Duodenal mucosa (tissue), 2 donors: ENCODE measurements at regions not wholly inside any gene's neighbourhood (a gene's known extent, or its start where the extent isn't known, plus 50 kb on each side); places are given as distances from the start of the nearest gene placed in this dataset.
"Not testable (repeated sequence)": the region's sequence is repeated elsewhere in the genome, so short reads cannot be mapped to it uniquely, and the experiment has no call there.

Experiments used
- H3K27ac ChIP-seq: one replicate; pipeline ENCODE4 v1.7.0; 2013; ENCODE audit warnings: low read depth, low read length
- H3K27me3 ChIP-seq, 2 donors: one replicate each; pipeline ENCODE4 v1.7.0; 2013; ENCODE audit warnings: low read length in 2 of 2, control low read depth in 1 of 2; ENCODE audit not compliant: insufficient read depth in 2 of 2, control insufficient read depth in 1 of 2
- H3K36me3 ChIP-seq, 2 donors: one replicate each; pipeline ENCODE4 v1.7.0; 2013; ENCODE audit warnings: low read length in 2 of 2, control low read depth in 1 of 2; ENCODE audit not compliant: insufficient read depth in 2 of 2, control insufficient read depth in 1 of 2
- H3K4me1 ChIP-seq, 2 donors: one replicate each; pipeline ENCODE4 v1.7.0; 2013; ENCODE audit warnings: low read length in 2 of 2, control low read depth in 1 of 2; ENCODE audit not compliant: insufficient read depth in 2 of 2, control insufficient read depth in 1 of 2
- H3K4me3 ChIP-seq, 2 donors: one replicate each; pipeline ENCODE4 v1.7.0; 2013; ENCODE audit warnings: low read length in 2 of 2, low read depth in 1 of 2
- H3K9ac ChIP-seq, 2 donors: one replicate each; pipeline ENCODE4 v1.7.0; 2013; ENCODE audit warnings: low read length in 2 of 2, low read depth in 1 of 2
- H3K9me3 ChIP-seq, 2 donors: one replicate each; pipeline ENCODE4 v1.7.0; 2013; ENCODE audit warnings: low read length in 2 of 2, control low read depth in 1 of 2; ENCODE audit not compliant: control insufficient read depth in 1 of 2

DNA sequence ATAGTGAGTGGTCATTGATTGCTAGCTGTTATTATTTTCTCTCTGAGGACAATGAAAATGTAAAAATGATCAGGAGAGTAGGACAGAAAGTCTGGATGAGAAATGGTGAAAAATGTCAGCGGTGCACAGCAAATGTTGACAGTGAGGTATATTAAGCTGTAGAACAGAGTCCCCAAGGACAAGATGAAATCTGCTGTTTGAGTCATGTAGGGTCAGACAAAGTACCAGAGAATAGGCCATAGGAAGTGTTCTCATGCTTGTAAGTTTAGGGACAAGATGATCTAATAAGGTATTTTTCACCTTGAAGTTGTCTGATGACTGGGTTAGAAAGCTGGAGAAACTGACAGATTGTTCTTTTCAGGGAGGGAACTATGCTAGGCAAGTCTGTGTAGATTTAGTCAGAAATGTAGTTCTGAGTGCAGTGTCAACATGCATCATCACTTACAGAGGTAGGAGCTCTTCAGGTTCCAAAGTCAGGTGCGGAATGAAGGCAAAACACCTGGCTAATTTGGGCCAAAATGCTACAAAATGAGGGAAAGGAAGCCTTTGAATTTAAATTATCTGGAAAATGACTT, 369.3 kb downstream of the DLEU7 start:
- H3K27ac ChIP-seq, result no peak overlapping the region
- no peaks in the 10 kb centered on the region for H3K9me3 ChIP-seq
- no peak overlapping the region for H3K9ac ChIP-seq
- H3K4me3 ChIP-seq, result no peak overlapping the region
- H3K36me3 ChIP-seq, result no peaks in the 10 kb centered on the region
- no peaks in the 10 kb centered on the region for H3K27me3 ChIP-seq
- H3K4me1 ChIP-seq, result no peaks in the 10 kb centered on the region

DNA sequence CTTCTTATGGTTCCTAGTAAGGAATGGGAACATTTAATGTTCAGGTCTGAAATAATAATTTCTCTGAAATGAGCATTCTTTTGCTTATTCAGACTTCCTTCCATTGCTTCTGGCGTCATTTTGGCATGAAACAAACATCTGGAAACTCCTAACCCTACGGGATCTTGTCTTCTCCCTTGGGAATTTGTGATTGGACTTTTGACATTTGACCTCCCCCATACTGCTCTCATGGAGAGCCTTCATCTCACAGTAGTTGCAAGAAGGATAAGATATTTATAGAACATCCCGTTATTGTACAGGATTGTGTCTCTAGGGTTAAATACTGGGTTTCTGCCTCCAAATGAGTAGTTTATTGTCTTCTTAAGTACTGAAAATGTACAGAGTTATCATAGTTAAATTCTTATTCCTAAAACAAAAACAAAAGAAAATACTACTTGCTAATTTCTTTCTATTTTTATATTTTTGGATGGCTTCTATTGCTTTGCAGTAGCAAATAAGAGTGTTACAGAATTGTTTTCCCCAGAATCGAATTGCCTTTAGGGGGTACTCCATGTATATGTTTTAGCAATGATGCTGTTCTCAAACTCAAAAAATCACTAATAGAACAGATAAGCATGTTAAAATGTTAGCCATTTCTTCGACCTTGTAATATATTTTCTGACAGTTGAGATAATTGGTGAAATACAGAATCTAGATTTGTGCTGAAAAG, 366.8 kb downstream of the DLEU7 start:
- no peak overlapping the region for H3K9ac ChIP-seq
- H3K27me3 ChIP-seq, result no peaks in the 10 kb centered on the region
- no peak overlapping the region for H3K4me3 ChIP-seq
- H3K36me3 ChIP-seq, result no peaks in the 10 kb centered on the region
- no peak overlapping the region for H3K27ac ChIP-seq
- no peaks in the 10 kb centered on the region for H3K4me1 ChIP-seq
- H3K9me3 ChIP-seq, result no peaks in the 10 kb centered on the region

DNA sequence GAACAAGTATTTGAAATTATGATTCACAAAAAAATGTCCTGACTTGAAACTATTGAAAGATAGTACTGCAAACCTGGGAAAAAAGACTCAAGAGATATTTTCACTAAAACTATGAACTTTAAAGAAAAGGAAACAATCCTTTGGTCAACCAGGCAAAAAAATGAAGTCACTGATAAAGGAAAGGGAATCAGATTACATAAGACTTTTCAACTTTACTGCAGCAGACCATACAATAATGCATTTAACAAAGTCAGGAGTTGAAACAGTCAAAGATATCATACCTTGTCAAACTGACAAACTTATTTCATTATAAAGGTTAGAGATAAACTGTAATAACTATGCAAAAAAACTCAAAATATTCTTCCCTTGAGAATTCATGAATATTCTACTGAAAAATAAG, 361.6 kb downstream of the DLEU7 start:
- no peak overlapping the region for H3K27ac ChIP-seq
- H3K4me3 ChIP-seq, result no peak overlapping the region
- no peak overlapping the region for H3K9ac ChIP-seq
- H3K36me3 ChIP-seq, result no peaks in the 10 kb centered on the region
- H3K4me1 ChIP-seq, result no peaks in the 10 kb centered on the region
- no peaks in the 10 kb centered on the region for H3K9me3 ChIP-seq
- H3K27me3 ChIP-seq, result no peaks in the 10 kb centered on the region

DNA sequence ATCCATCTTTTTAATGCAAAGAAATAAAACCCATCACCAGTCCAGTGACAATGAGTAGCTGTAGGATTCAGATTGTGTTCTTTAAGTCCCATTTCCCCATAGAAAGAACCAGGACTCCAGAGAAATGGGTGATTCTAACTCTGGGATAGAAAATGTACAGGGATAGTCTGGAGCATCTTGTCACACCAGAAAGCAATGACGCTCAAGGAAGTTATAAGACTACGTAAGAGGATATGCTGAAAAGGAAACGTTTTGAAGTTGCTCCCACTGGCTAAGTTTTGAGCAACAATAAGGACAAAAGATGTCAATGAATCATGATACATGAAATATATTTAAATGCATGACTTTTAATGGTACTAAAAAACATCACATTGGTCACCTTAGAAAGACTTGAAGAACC, 360.1 kb downstream of the DLEU7 start:
- no peak overlapping the region for H3K9ac ChIP-seq
- H3K9me3 ChIP-seq, result no peaks in the 10 kb centered on the region
- no peak overlapping the region for H3K4me3 ChIP-seq
- H3K4me1 ChIP-seq, result no peaks in the 10 kb centered on the region
- H3K27ac ChIP-seq, result no peak overlapping the region
- no peaks in the 10 kb centered on the region for H3K36me3 ChIP-seq
- no peaks in the 10 kb centered on the region for H3K27me3 ChIP-seq

DNA sequence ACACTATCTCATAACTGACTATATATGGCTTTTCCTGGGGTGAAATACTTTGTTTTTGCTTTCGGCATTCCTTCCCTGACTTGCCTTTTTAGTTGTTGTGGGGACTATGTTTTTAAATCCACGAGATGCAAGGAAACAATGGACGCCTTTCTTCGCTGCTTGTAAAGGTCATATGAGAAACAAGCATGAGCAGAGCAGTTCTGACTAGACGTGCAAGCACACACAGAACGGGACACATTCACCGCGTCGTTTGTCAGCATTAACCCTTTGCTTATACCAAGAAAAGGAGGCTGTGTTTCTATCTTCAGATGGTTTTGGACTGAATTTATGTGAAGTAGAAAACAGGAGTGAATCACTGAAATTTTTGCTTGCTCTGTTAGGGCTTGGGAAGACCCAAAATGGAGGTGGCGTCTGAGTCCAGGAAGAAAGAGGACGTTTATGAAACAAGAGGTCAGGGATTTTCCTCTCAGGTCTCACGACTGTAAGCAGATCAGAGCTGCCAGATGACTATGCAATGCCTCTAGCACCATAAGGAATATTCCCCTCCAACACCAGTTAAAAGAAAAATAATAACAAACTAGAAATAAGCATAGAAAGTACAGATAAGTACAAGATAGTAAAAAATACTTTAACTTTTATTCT, 358.9 kb downstream of the DLEU7 start:
- Histone ChIP-seq H3K4me3 (no peak overlapping the region), H3K36me3 (no peaks in the 10 kb centered on the region), H3K27ac (no peak overlapping the region), H3K27me3 (no peaks in the 10 kb centered on the region), H3K9me3 (no peaks in the 10 kb centered on the region), H3K4me1 (no peaks in the 10 kb centered on the region), H3K9ac (no peak overlapping the region)

DNA sequence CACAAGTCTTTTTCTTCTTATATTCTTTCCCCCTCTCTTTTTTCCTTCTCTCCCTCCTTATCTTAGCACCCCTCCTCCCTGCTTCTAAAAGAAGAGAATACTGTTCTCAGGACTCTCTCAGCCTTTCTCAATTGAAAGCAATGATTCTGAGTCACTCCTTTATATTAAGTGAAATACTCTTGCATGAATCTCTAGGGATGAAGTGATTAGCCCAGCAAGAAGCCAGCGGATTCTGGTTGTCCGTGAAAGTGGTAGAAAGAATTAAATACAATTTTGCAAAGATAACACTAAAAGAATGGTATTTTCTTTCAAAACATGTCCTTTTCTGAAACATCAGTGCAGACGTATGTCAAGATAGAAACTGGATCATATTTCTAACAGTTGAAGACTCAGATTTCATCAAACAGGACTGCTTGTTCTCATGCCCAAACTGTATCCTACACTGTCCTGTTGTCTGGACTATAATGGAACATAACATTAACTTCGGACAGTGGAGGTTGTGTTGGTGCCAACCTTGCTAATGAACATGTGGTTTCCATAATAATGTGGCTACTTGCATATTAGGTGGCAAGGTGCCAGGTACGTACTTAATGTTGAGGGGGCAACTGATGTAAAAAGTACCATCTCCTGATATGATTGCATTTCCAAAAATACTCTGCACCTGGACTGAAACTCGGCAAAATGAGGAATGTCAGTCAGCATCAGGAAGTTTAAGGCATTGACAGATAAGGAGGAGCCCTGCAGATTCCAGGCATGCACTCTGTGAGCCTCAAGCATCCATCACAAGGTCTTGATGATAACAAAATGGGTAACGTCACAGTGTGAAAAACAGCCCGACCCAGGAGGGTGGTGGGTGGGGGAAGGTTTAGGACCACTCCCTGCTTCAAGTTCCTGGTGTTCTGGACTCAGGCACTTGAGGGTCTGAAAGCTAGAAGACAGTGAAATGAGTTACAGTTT, 357.2 kb downstream of the DLEU7 start:
- Histone ChIP-seq H3K36me3 (no peaks in the 10 kb centered on the region), H3K4me3 (no peak overlapping the region), H3K27ac (no peak overlapping the region), H3K9me3 (no peaks in the 10 kb centered on the region), H3K27me3 (no peaks in the 10 kb centered on the region), H3K4me1 (no peaks in the 10 kb centered on the region), H3K9ac (no peak overlapping the region)

DNA sequence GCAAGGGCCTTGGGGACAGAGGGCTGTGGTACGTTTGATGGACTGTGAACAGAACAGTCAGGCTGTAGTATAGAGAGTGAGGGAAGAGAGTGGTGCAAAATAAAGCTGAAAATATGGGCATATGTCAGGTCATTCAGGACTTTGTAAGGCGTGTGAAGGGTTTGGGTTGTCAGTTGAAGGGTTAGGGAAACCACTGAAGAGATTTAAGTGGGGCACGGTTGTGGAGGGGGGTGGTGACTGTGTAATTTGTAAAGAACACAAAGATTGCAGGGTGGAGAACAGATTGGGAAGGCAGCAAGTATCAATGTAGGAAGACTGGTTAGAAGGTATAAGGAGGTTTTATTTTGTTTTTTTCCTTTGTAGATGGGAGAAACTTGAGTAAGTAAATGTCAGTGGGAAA, 349.8 kb downstream of the DLEU7 start:
- no peaks in the 10 kb centered on the region for H3K36me3 ChIP-seq
- no peaks in the 10 kb centered on the region for H3K4me1 ChIP-seq
- H3K27me3 ChIP-seq, result no peaks in the 10 kb centered on the region
- H3K27ac ChIP-seq, result no peak overlapping the region
- H3K9ac ChIP-seq, result no peak overlapping the region
- H3K4me3 ChIP-seq, result no peak overlapping the region
- H3K9me3 ChIP-seq, result no peaks in the 10 kb centered on the region

DNA sequence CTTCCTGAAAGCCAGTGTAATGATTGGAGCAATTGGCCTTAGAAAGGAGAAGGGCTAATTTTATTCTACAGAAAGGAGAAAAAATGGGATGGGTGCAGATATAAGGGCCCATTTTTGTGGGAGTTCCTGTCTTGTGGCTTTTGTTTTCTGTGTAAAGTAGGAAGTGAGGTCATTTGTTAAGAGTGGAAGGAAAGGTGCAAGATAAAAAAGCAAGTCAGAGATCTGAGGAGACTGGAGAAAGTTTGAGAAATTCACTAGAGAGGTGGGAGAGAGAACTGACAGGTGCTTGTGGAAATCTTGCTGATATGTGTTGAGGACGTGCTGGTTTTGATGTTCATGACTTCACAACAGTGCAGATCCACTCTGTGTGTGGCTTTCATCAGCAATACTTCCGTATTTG, 349.4 kb downstream of the DLEU7 start:
- Histone ChIP-seq H3K36me3 (no peaks in the 10 kb centered on the region), H3K9ac (no peak overlapping the region)

DNA sequence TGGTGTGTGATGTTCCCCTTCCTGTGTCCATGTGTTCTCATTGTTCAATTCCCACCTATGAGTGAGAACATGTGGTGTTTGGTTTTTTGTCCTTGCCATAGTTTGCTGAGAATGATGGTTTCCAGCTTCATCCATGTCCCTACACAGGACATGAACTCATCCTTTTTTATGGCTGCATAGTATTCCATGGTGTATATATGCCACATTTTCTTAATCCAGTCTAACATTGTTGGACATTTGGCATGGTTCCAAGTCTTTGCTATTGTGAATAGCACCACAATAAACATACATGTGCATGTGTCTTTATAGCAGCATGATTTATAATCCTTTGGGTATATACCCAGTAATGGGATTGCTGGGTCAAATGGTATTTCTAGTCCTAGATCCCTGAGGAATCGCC, 340.3 kb downstream of the DLEU7 start:
- H3K27me3 ChIP-seq, H3K4me1 ChIP-seq, H3K36me3 ChIP-seq: not testable (repeated sequence)

More for the DNA sequence above, 349.4 kb downstream of the DLEU7 start:
- Histone ChIP-seq H3K4me1 (no peaks in the 10 kb centered on the region), H3K27me3 (no peaks in the 10 kb centered on the region), H3K27ac (no peak overlapping the region), H3K4me3 (no peak overlapping the region), H3K9me3 (no peaks in the 10 kb centered on the region)

DNA sequence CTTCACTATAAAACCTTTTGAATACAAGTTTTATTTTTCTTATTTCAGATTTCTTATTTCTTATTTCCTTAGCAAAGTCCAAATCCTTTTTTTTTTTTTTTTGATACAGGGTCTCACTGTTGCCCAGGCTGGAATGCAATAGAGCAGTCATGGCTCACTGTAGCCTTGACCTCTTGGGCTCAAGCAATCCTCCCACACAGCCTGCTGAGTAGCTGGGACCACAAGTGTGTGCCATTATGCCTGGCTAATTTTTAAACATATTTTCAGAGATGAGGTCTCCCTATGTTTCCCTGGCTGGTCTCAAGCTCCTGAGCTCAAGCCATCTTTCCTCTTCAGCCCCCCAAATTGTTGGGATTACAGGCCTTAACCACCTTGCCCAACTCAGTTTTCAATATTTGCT, 334.3 kb downstream of the DLEU7 start:
- Histone ChIP-seq H3K4me1 (peaks cover 20 to 23% of the 10 kb centered on the region in 2 donors), H3K27ac (no peak overlapping the region), H3K27me3 (no peaks in the 10 kb centered on the region), H3K9me3 (no peaks in the 10 kb centered on the region), H3K36me3 (no peaks in the 10 kb centered on the region), H3K9ac (no peak overlapping the region), H3K4me3 (no peak overlapping the region)

More for the DNA sequence above, 340.3 kb downstream of the DLEU7 start:
- not testable (repeated sequence) for H3K27ac ChIP-seq, H3K4me3 ChIP-seq, H3K9ac ChIP-seq, H3K9me3 ChIP-seq
